HepG2 (cell line): ENCODE measurements at regions not wholly inside any gene's neighbourhood (a gene's known extent, or its start where the extent isn't known, plus 50 kb on each side); places are given as distances from the start of the nearest gene placed in this dataset.

Source experiments
- ATAC-seq: fragments of 200-7000 bp; cut with Tn5 transposase; 3 replicates; pipeline ENCODE4 v1.9.1; 2020; ENCODE audit warnings: mild to moderate bottlenecking, moderate library complexity
- BruUV-seq: library from RNA; stranded (reverse); fragments of 400-500 nt; replicated peaks from 2 replicates; lab custom pipeline; 2021; lab: Mats Ljungman, UMichigan
- CTCF ChIA-PET: fragments of 300-600 bp; formaldehyde crosslinking; extraction: SDS; loops from one replicate; lab custom pipeline; 2021; ENCODE audit warnings: low total read pairs, inconsistent platforms, low intra/inter-chr PET ratio; lab: Yijun Ruan, JAX
- POLR2A ChIA-PET: fragments of 350-600 bp; sonication (Branson Sonifier 250); formaldehyde crosslinking; loops from one replicate; lab custom pipeline; 2020; ENCODE audit warnings: antibody characterized with exemption, inconsistent platforms; lab: Yijun Ruan, JAX
- DNase-seq: peaks from one replicate; pipeline ENCODE4 v3.0.0-alpha.2; 2015; ENCODE audit warnings: low spot score
- FAIRE-seq: peaks from 3 replicates; lab custom pipeline; 2011; peaks lifted over from hg19 to GRCh38; lab: Jason Lieb, UNC
- H2AFZ ChIP-seq: one replicate; pipeline ENCODE4 v1.6.1; 2011; ENCODE audit warnings: low read length, inconsistent platforms
- H3K27ac ChIP-seq: fragments of 300-600 bp; 3 replicates; pipeline ENCODE4 v1.8.0; 2011; ENCODE audit warnings: mixed run types, mild to moderate bottlenecking, mixed read lengths, low read length, inconsistent platforms; ENCODE audit not compliant: insufficient read depth; ENCODE audit errors: extremely low read length
- H3K27me3 ChIP-seq, 2 experiments: fragments of 200-600 bp in 1 of 2; 2 replicates in 1 of 2; 3 replicates in 1 of 2; pipeline versions ENCODE4 v1.6.0 to v1.8.0; 2011; ENCODE audit warnings: low read length in 2 of 2, mild to moderate bottlenecking in 2 of 2, moderate library complexity in 2 of 2, inconsistent platforms in 1 of 2; ENCODE audit not compliant: insufficient read depth in 2 of 2, control insufficient read depth in 1 of 2
- H3K36me3 ChIP-seq, 2 experiments: fragments of 200-600 bp in 1 of 2; replicated peaks in 1 of 2; 2 replicates in 1 of 2; 3 replicates in 1 of 2; pipeline versions ENCODE4 v1.5.1 to v1.8.0; 2011; ENCODE audit warnings: low read length in 2 of 2, inconsistent platforms in 1 of 2; ENCODE audit not compliant: insufficient read depth in 2 of 2, control insufficient read depth in 1 of 2
- H3K4me1 ChIP-seq: 2 replicates; pipeline ENCODE4 v1.5.1; 2012; ENCODE audit warnings: low read length, inconsistent platforms; ENCODE audit not compliant: insufficient read depth
- H3K4me2 ChIP-seq: 2 replicates; pipeline ENCODE4 v1.6.0; 2011; ENCODE audit warnings: low read depth, low read length, inconsistent platforms
- H3K4me3 ChIP-seq, 3 experiments: fragments of 200-600 bp in 1 of 3; sonication (generic), shearing (Covaris generic) in 1 of 3; replicated peaks in 1 of 3; 2 replicates each; pipeline ENCODE4 v1.5.1; 2011 to 2016; ENCODE audit warnings: low read length in 3 of 3, inconsistent platforms in 2 of 3, low read depth in 2 of 3, mild to moderate bottlenecking in 2 of 3, control low read depth in 1 of 3, mixed read lengths in 1 of 3; ENCODE audit not compliant: insufficient read depth in 1 of 3
- H3K79me2 ChIP-seq: one replicate; pipeline ENCODE4 v1.6.1; 2011; ENCODE audit warnings: low read length, inconsistent platforms; ENCODE audit not compliant: insufficient read depth
- H3K9ac ChIP-seq: 2 replicates; pipeline ENCODE4 v1.6.0; 2011; ENCODE audit warnings: mild to moderate bottlenecking, low read depth, low read length, inconsistent platforms; ENCODE audit not compliant: insufficient read depth
- H3K9me3 ChIP-seq: 2 replicates; pipeline ENCODE4 v1.5.1; 2012; ENCODE audit warnings: mild to moderate bottlenecking, low read length
- H4K20me1 ChIP-seq: 2 replicates; pipeline ENCODE4 v1.6.0; 2011; ENCODE audit warnings: inconsistent platforms, mild to moderate bottlenecking, low read length, moderate library complexity; ENCODE audit not compliant: insufficient read depth
- MAFF ChIP-seq: IDR thresholded peaks from 2 replicates; pipeline ENCODE4 v1.6.1; 2011; ENCODE audit warnings: low read depth, low read length, improper control_type of control experiment
- MAFK ChIP-seq, 2 experiments: IDR thresholded peaks in 1 of 2; conservative IDR thresholded peaks in 1 of 2; 2 replicates each; pipeline ENCODE4 v1.6.1; 2011; ENCODE audit warnings: improper control_type of control experiment in 2 of 2, low read length in 2 of 2
- SALL1 ChIP-seq: sonication (generic); formaldehyde crosslinking; IDR thresholded peaks from 2 replicates; pipeline ENCODE4 v1.8.0; 2022; ENCODE audit warnings: mild to moderate bottlenecking, missing genetic modification reagents
- SOX6 ChIP-seq, 2 experiments: fragments of 450-650 bp in 1 of 2; sonication (generic) in 1 of 2; formaldehyde crosslinking in 1 of 2; IDR thresholded peaks; 2 replicates each; pipeline versions ENCODE4 v1.4.0 to v1.6.1; 2017 to 2020; ENCODE audit warnings: antibody characterized with exemption in 1 of 2, mild to moderate bottlenecking in 1 of 2, missing genetic modification reagents in 1 of 2
- ZNF446 ChIP-seq: sonication (generic); formaldehyde crosslinking; IDR thresholded peaks from 2 replicates; pipeline ENCODE4 v1.5.0; 2020; ENCODE audit warnings: mild to moderate bottlenecking, missing genetic modification reagents
- ZNF543 ChIP-seq: sonication (generic); formaldehyde crosslinking; IDR thresholded peaks from 2 replicates; pipeline ENCODE4 v1.4.0; 2020; ENCODE audit warnings: mild to moderate bottlenecking, missing genetic modification reagents
- WGBS: methylation state at CpG from one replicate; pipeline ENCODE4 v1.1.6; 2017; ENCODE audit warnings: low lambda C conversion rate; 5-methylcytosine and 5-hydroxymethylcytosine counted together
- in situ Hi-C: cut with HindIII; loops from 2 replicates; pipeline ENCODE4 v1.10.0; 2017; ENCODE audit warnings: low pct_unique_long_range_greater_than_20kb; ENCODE audit not compliant: extremely low pct_ligation_motif_present
- intact Hi-C: fragments of 100-400 bp; cut with micrococcal nuclease; formaldehyde crosslinking; loops from one replicate; pipeline ENCODE4 v1.10.0; 2022; ENCODE audit not compliant: unreplicated experiment
- TF ChIP-seq, protein P1 (sequence below): sonication (generic); formaldehyde crosslinking; IDR thresholded peaks from 2 replicates; pipeline ENCODE4 v1.5.0; 2020; ENCODE audit warnings: mild to moderate bottlenecking, missing genetic modification reagents, moderate library complexity
- TF ChIP-seq, protein P2 (sequence below): sonication (generic); formaldehyde crosslinking; IDR thresholded peaks from 2 replicates; pipeline ENCODE4 v1.4.0; 2020; ENCODE audit warnings: mild to moderate bottlenecking, missing genetic modification reagents, borderline replicate concordance
- TF ChIP-seq, protein P3 (sequence below): sonication (generic); formaldehyde crosslinking; IDR thresholded peaks from 2 replicates; pipeline ENCODE4 v1.5.0; 2020; ENCODE audit warnings: missing genetic modification reagents, mild to moderate bottlenecking, borderline replicate concordance

DNA sequence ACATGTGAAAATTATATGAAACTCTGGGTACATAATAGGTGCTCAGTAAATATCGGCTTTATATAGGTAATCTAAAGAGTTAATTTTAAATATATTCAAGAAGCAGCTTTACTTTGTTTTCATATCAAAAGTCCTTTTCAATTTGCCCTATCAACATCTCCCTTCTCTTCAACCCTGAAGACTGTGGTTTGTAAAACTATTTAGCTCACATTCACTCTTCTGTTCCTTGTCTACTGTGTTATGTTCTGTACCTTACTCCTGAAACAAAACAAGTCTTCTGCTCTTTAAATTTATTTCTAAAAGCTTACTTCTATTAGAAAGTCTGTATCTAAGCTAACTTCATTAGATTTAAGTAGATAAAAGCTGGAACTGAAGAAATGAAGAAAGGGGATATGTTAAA is 301.7 kb upstream of the PMFBP1 start:
- no peak for DNase-seq
- intact Hi-C loops, result no loop called here

DNA sequence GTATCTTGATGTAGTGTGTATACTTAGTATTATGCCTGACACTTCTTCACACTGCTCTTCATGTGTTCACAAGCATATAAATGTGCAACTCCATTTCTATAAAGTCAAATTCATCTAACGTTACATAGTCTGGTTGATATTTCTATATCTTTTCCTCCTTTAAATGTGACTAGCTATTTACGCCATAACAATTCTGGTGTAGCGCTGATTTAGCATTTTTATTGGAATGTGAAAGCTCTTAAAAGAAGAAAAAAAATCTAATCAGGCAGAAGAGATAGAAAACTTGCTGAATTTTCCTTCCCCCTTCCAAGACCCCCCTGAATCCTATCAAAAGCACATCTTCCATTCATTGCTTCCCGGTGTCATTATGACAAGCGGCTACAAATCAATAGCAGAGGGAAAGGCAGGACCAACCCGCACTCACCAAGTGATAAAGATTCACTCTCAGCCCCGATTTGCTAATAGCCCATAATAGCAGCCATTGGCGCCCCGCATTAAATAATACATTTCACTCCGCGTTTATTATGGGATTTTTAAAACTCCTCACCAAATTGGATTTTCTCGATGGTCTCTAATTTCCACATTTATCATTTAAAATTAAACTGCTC is 299.5 kb upstream of the PMFBP1 start:
- H3K9me3 ChIP-seq, result no peaks in the 10 kb centered on the region
- in situ Hi-C loops (no loop called here), intact Hi-C loops (no loop called here)
- POLR2A ChIA-PET, result no interaction called here
- FAIRE-seq, result no peak
- H3K79me2 ChIP-seq, result no peaks in the 10 kb centered on the region
- H3K9ac ChIP-seq, result no peak overlapping the region
- peaks cover 55% of the 10 kb centered on the region for H3K4me1 ChIP-seq
- H3K4me2 ChIP-seq, result no peak overlapping the region
- no peak for ATAC-seq
- no peaks in the 10 kb centered on the region for H4K20me1 ChIP-seq
- H2AFZ ChIP-seq, result no peak overlapping the region
- no peak for DNase-seq
- H3K4me3 ChIP-seq, result no peak overlapping the region
- CTCF ChIA-PET, result no interaction called here
- BruUV-seq, result no TSS peak
- 99% methylated on average over 12 of the region's 12 CpGs for WGBS
- H3K36me3 ChIP-seq, result no peaks in the 10 kb centered on the region
- H3K27me3 ChIP-seq, result no peaks in the 10 kb centered on the region
- no peak overlapping the region for H3K27ac ChIP-seq
- TF ChIP-seq MAFK (conservative IDR thresholded peaks at IDR 0.05 in 1 of 2, IDR thresholded peaks at IDR 0.05 in 1 of 2; ENCODE audit: low read length in 2 of 2), result peak; percentile 83 to 84
- peak; percentile 78 for TF ChIP-seq MAFF
- TF ChIP-seq SOX6 (IDR thresholded peaks at IDR 0.05), result no peak
- no peak for TF ChIP-seq SOX6 (CRISPR knock-in tag; IDR thresholded peaks at IDR 0.05)
- TF ChIP-seq ZNF543 (CRISPR knock-in tag), result no peak
- TF ChIP-seq, protein P1, sequence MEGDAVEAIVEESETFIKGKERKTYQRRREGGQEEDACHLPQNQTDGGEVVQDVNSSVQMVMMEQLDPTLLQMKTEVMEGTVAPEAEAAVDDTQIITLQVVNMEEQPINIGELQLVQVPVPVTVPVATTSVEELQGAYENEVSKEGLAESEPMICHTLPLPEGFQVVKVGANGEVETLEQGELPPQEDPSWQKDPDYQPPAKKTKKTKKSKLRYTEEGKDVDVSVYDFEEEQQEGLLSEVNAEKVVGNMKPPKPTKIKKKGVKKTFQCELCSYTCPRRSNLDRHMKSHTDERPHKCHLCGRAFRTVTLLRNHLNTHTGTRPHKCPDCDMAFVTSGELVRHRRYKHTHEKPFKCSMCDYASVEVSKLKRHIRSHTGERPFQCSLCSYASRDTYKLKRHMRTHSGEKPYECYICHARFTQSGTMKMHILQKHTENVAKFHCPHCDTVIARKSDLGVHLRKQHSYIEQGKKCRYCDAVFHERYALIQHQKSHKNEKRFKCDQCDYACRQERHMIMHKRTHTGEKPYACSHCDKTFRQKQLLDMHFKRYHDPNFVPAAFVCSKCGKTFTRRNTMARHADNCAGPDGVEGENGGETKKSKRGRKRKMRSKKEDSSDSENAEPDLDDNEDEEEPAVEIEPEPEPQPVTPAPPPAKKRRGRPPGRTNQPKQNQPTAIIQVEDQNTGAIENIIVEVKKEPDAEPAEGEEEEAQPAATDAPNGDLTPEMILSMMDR (CRISPR knock-in tag), result no peak
- TF ChIP-seq SALL1 (CRISPR knock-in tag), result no peak
- TF ChIP-seq, protein P2, sequence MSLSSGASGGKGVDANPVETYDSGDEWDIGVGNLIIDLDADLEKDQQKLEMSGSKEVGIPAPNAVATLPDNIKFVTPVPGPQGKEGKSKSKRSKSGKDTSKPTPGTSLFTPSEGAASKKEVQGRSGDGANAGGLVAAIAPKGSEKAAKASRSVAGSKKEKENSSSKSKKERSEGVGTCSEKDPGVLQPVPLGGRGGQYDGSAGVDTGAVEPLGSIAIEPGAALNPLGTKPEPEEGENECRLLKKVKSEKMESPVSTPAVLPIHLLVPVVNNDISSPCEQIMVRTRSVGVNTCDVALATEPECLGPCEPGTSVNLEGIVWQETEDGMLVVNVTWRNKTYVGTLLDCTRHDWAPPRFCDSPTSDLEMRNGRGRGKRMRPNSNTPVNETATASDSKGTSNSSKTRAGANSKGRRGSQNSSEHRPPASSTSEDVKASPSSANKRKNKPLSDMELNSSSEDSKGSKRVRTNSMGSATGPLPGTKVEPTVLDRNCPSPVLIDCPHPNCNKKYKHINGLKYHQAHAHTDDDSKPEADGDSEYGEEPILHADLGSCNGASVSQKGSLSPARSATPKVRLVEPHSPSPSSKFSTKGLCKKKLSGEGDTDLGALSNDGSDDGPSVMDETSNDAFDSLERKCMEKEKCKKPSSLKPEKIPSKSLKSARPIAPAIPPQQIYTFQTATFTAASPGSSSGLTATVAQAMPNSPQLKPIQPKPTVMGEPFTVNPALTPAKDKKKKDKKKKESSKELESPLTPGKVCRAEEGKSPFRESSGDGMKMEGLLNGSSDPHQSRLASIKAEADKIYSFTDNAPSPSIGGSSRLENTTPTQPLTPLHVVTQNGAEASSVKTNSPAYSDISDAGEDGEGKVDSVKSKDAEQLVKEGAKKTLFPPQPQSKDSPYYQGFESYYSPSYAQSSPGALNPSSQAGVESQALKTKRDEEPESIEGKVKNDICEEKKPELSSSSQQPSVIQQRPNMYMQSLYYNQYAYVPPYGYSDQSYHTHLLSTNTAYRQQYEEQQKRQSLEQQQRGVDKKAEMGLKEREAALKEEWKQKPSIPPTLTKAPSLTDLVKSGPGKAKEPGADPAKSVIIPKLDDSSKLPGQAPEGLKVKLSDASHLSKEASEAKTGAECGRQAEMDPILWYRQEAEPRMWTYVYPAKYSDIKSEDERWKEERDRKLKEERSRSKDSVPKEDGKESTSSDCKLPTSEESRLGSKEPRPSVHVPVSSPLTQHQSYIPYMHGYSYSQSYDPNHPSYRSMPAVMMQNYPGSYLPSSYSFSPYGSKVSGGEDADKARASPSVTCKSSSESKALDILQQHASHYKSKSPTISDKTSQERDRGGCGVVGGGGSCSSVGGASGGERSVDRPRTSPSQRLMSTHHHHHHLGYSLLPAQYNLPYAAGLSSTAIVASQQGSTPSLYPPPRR (CRISPR knock-in tag), result no peak

More for the DNA sequence above, 301.7 kb upstream of the PMFBP1 start:
- Histone ChIP-seq H2AFZ (no peak overlapping the region), H3K27me3 (no peaks in the 10 kb centered on the region), H3K79me2 (no peaks in the 10 kb centered on the region), H3K4me3 (no peak overlapping the region), H3K4me1 (peaks cover 42% of the 10 kb centered on the region), H4K20me1 (no peaks in the 10 kb centered on the region), H3K4me2 (no peak overlapping the region), H3K9ac (no peak overlapping the region), H3K36me3 (no peaks in the 10 kb centered on the region), H3K27ac (no peak overlapping the region), H3K9me3 (no peaks in the 10 kb centered on the region)
- TF ChIP-seq ZNF446 (CRISPR knock-in tag), result no peak
- TF ChIP-seq, protein P3, sequence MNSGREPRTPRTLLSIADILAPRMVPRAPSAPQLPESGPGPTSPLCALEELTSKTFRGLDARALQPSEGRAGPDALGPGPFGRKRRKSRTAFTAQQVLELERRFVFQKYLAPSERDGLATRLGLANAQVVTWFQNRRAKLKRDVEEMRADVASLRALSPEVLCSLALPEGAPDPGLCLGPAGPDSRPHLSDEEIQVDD (CRISPR knock-in tag), result no peak
- no TSS peak for BruUV-seq
- WGBS, result 92% methylated on average over 1 of the region's 1 CpG
- ChIA-PET POLR2A (no interaction called here), CTCF (no interaction called here)
- no peak for FAIRE-seq
- in situ Hi-C loops, result no loop called here
- ATAC-seq, result no peak
